SK-N-MC (cell line): ENCODE measurements at regions not wholly inside any gene's neighbourhood (a gene's known extent, or its start where the extent isn't known, plus 50 kb on each side); places are given as distances from the start of the nearest gene placed in this dataset.
"Not testable (repeated sequence)": the region's sequence is repeated elsewhere in the genome, so short reads cannot be mapped to it uniquely, and the experiment has no call there.

Experiments
- DNase-seq: peaks from one replicate; pipeline ENCODE4 v3.0.0-alpha.2; 2011; ENCODE audit warnings: low read depth, low spot score
- H3K27ac ChIP-seq: fragments of 200-600 bp; sonication (generic); 2 replicates; pipeline ENCODE4 v1.5.1; 2016; ENCODE audit warnings: mixed run types
- H3K36me3 ChIP-seq: fragments of 200-600 bp; sonication (generic); 2 replicates; pipeline ENCODE4 v1.6.1; 2017; ENCODE audit warnings: antibody characterized with exemption, low read length, mixed read lengths; ENCODE audit not compliant: insufficient read depth
- H3K4me3 ChIP-seq: fragments of 200-600 bp; sonication (generic); 2 replicates; pipeline ENCODE4 v1.5.1; 2016
- H3K9ac ChIP-seq: fragments of 200-600 bp; sonication (generic); 2 replicates; pipeline ENCODE4 v1.8.0; 2017; ENCODE audit warnings: mixed run types, mixed read lengths; ENCODE audit not compliant: insufficient read length
- H3K9me3 ChIP-seq: fragments of 200-600 bp; sonication (generic); 2 replicates; pipeline ENCODE4 v1.6.1; 2017; ENCODE audit warnings: low read depth, mild to moderate bottlenecking, antibody characterized with exemption, low read length, moderate library complexity, mixed read lengths
- EZH2 ChIP-seq: fragments of 200-600 bp; sonication (generic); IDR thresholded peaks from one replicate; pipeline ENCODE4 v1.6.1; 2017; ENCODE audit warnings: antibody characterized with exemption
- FOXP2 ChIP-seq: optimal IDR thresholded peaks from 2 replicates; pipeline ENCODE3; 2011; ENCODE audit warnings: mild to moderate bottlenecking, moderate library complexity; ENCODE audit not compliant: insufficient read depth; ENCODE audit errors: extremely low read length, control extremely low read depth
- POLR2AphosphoS5 ChIP-seq: IDR thresholded peaks from 2 replicates; pipeline ENCODE4 v1.6.1; 2012; ENCODE audit warnings: mild to moderate bottlenecking, low read depth, low read length, borderline replicate concordance

- H3K4me3 ChIP-seq = no peak overlapping the region
- H3K27ac ChIP-seq = no peak overlapping the region
- H3K36me3 ChIP-seq = no peaks in the 10 kb centered on the region
- no peak overlapping the region for H3K9ac ChIP-seq
- no peaks in the 10 kb centered on the region; the same call in 1 of the 2 replicates for H3K9me3 ChIP-seq
- DNase-seq = no peak
- TF ChIP-seq FOXP2 (no peak), POLR2AphosphoS5 (no peak), EZH2 (no peak)
Measured at GRCh38 chr2:236479814-236480213, 89.8 kb upstream of the ACKR3 start.

GRCh38 chr2:236483102-236483501 lies 86.5 kb upstream of the ACKR3 start:
- Histone ChIP-seq H3K36me3 (no peaks in the 10 kb centered on the region), H3K9ac (no peak overlapping the region), H3K27ac (no peak overlapping the region), H3K9me3 (no peaks in the 10 kb centered on the region; the same call in 1 of the 2 replicates), H3K4me3 (no peak overlapping the region)
- no peak for DNase-seq
- no peak for TF ChIP-seq FOXP2
- no peak for TF ChIP-seq POLR2AphosphoS5
- TF ChIP-seq EZH2 = no peak

- Histone ChIP-seq H3K4me3 (no peak overlapping the region), H3K9me3 (no peaks in the 10 kb centered on the region), H3K27ac (no peak overlapping the region), H3K9ac (no peak overlapping the region), H3K36me3 (no peaks in the 10 kb centered on the region)
- no peak for TF ChIP-seq EZH2
- no peak for DNase-seq
Measured at GRCh38 chr2:236485519-236485918, 84.1 kb upstream of the ACKR3 start.

GRCh38 chr2:236489083-236489482 lies 80.5 kb upstream of the ACKR3 start:
- DNase-seq, H3K4me3 ChIP-seq, H3K27ac ChIP-seq, H3K9ac ChIP-seq, H3K9me3 ChIP-seq, H3K36me3 ChIP-seq: not testable (repeated sequence)

GRCh38 chr2:236489895-236490404 lies 79.7 kb upstream of the ACKR3 start:
- no peaks in the 10 kb centered on the region for H3K36me3 ChIP-seq
- H3K9me3 ChIP-seq = no peaks in the 10 kb centered on the region
- H3K4me3 ChIP-seq = no peak overlapping the region
- H3K27ac ChIP-seq = no peak overlapping the region
- DNase-seq = no peak
- H3K9ac ChIP-seq = no peak overlapping the region
- TF ChIP-seq FOXP2 = no peak
- no peak for TF ChIP-seq POLR2AphosphoS5
- no peak for TF ChIP-seq EZH2

- DNase-seq = no peak
- H3K36me3 ChIP-seq = no peaks in the 10 kb centered on the region
- no peaks in the 10 kb centered on the region for H3K9me3 ChIP-seq
- H3K4me3 ChIP-seq = no peak overlapping the region
- H3K27ac ChIP-seq = no peak overlapping the region
- H3K9ac ChIP-seq = no peak overlapping the region
- TF ChIP-seq POLR2AphosphoS5 = no peak
- no peak for TF ChIP-seq EZH2
- no peak for TF ChIP-seq FOXP2
Measured at GRCh38 chr2:236496340-236496739, 73.3 kb upstream of the ACKR3 start.

GRCh38 chr2:236498369-236498768 lies 71.3 kb upstream of the ACKR3 start:
- Histone ChIP-seq H3K4me3 (no peak overlapping the region), H3K9me3 (no peaks in the 10 kb centered on the region), H3K36me3 (no peaks in the 10 kb centered on the region), H3K9ac (no peak overlapping the region), H3K27ac (no peak overlapping the region)
- TF ChIP-seq FOXP2 (no peak), EZH2 (no peak), POLR2AphosphoS5 (no peak)
- no peak for DNase-seq

GRCh38 chr2:236499691-236500578 lies 69.7 kb upstream of the ACKR3 start:
- H3K4me3 ChIP-seq = no peak overlapping the region
- DNase-seq = no peak
- no peaks in the 10 kb centered on the region for H3K36me3 ChIP-seq
- no peaks in the 10 kb centered on the region for H3K9me3 ChIP-seq
- no peak overlapping the region for H3K9ac ChIP-seq
- no peak overlapping the region for H3K27ac ChIP-seq
- TF ChIP-seq FOXP2 (no peak), POLR2AphosphoS5 (no peak), EZH2 (no peak)

- no peak for DNase-seq
- Histone ChIP-seq H3K4me3 (no peak overlapping the region), H3K36me3 (no peaks in the 10 kb centered on the region), H3K9me3 (no peaks in the 10 kb centered on the region), H3K27ac (no peak overlapping the region), H3K9ac (no peak overlapping the region)
- TF ChIP-seq POLR2AphosphoS5 = no peak
- TF ChIP-seq EZH2 = no peak
- TF ChIP-seq FOXP2 = no peak
Measured at GRCh38 chr2:236501026-236501425, 68.6 kb upstream of the ACKR3 start.
